Stomach smooth muscle (tissue), 2 donors: ENCODE measurements at regions not wholly inside any gene's neighbourhood (a gene's known extent, or its start where the extent isn't known, plus 50 kb on each side); places are given as distances from the start of the nearest gene placed in this dataset.
"Not testable (repeated sequence)": the region's sequence is repeated elsewhere in the genome, so short reads cannot be mapped to it uniquely, and the experiment has no call there.

Experiments used
- H3K27ac ChIP-seq: one replicate; pipeline ENCODE4 v1.7.0; 2013; ENCODE audit warnings: mild to moderate bottlenecking, low read length, inconsistent platforms
- H3K27me3 ChIP-seq, 2 donors: one replicate each; pipeline ENCODE4 v1.7.0; 2013; ENCODE audit warnings: low read length in 2 of 2; ENCODE audit not compliant: insufficient read depth in 2 of 2, control insufficient read depth in 1 of 2
- H3K36me3 ChIP-seq, 2 donors: one replicate each; pipeline ENCODE4 v1.7.0; 2013; ENCODE audit warnings: low read length in 2 of 2; ENCODE audit not compliant: control insufficient read depth in 2 of 2, insufficient read depth in 2 of 2
- H3K4me1 ChIP-seq: one replicate; pipeline ENCODE4 v1.7.0; 2013; ENCODE audit warnings: low read length; ENCODE audit not compliant: control insufficient read depth, insufficient read depth
- H3K4me3 ChIP-seq, 2 donors: one replicate each; pipeline ENCODE4 v1.7.0; 2013; ENCODE audit warnings: low read length in 2 of 2
- H3K9ac ChIP-seq, 2 donors: one replicate each; pipeline ENCODE4 v1.7.0; 2013; ENCODE audit warnings: low read length in 2 of 2, mild to moderate bottlenecking in 1 of 2
- H3K9me3 ChIP-seq, 2 donors: one replicate each; pipeline ENCODE4 v1.7.0; 2013; ENCODE audit warnings: low read length in 2 of 2; ENCODE audit not compliant: control insufficient read depth in 2 of 2
- donor health status: healthy.
- donor health status: Pancreatic carcinoma.

DNA sequence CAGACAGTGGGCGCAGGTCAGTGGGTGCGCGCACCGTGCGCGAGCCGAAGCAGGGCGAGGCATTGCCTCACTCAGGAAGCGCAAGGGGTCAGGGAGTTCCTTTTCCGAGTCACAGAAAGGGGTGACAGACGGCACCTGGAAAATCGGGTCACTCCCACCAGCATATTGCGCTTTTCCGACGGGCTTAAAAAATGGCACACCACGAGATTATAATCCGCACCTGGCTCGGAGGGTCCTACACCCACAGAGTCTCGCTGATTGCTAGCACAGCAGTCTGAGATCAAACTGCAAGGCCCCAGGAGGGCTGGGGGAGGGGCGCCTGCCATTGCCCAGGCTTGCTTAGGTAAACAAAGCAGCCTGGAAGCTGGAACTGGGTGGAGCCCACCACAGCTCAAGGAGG is 372.2 kb downstream of the NKX6-1 start:
- H3K9me3 ChIP-seq, H3K27ac ChIP-seq, H3K9ac ChIP-seq, H3K27me3 ChIP-seq, H3K36me3 ChIP-seq, H3K4me3 ChIP-seq, H3K4me1 ChIP-seq: not testable (repeated sequence)

GRCh38 chr4:84126061-84126787 is 372.9 kb downstream of the NKX6-1 start:
- H3K4me1 ChIP-seq: no peaks in the 10 kb centered on the region
- no peak overlapping the region for H3K4me3 ChIP-seq
- H3K27ac ChIP-seq: no peak overlapping the region
- no peak overlapping the region for H3K9ac ChIP-seq
- H3K36me3 ChIP-seq: no peaks in the 10 kb centered on the region
- no peaks in the 10 kb centered on the region for H3K9me3 ChIP-seq
- no peaks in the 10 kb centered on the region for H3K27me3 ChIP-seq

DNA sequence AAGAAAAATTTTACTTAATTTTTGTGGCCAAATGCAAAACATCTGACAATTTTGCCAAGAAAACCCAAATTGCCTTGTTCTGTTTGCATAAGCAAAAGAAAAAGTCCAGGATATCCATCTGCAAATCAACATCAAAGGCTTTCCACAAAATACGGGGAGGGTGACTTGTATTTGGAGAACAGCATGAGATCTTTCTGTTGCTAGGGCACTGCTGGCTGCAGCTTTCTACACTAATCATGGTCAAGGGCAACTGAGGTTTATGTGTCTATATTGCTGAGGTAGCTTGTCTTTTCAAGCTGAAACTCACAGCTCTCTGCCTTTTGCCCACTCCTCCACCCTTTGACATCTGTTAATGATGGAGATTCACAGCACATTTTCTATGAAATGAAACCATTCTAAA is 389.1 kb downstream of the NKX6-1 start:
- Histone ChIP-seq H3K27ac (no peak overlapping the region), H3K4me1 (no peaks in the 10 kb centered on the region), H3K4me3 (no peak overlapping the region), H3K36me3 (no peaks in the 10 kb centered on the region), H3K9ac (no peak overlapping the region), H3K27me3 (no peaks in the 10 kb centered on the region), H3K9me3 (no peaks in the 10 kb centered on the region)

DNA sequence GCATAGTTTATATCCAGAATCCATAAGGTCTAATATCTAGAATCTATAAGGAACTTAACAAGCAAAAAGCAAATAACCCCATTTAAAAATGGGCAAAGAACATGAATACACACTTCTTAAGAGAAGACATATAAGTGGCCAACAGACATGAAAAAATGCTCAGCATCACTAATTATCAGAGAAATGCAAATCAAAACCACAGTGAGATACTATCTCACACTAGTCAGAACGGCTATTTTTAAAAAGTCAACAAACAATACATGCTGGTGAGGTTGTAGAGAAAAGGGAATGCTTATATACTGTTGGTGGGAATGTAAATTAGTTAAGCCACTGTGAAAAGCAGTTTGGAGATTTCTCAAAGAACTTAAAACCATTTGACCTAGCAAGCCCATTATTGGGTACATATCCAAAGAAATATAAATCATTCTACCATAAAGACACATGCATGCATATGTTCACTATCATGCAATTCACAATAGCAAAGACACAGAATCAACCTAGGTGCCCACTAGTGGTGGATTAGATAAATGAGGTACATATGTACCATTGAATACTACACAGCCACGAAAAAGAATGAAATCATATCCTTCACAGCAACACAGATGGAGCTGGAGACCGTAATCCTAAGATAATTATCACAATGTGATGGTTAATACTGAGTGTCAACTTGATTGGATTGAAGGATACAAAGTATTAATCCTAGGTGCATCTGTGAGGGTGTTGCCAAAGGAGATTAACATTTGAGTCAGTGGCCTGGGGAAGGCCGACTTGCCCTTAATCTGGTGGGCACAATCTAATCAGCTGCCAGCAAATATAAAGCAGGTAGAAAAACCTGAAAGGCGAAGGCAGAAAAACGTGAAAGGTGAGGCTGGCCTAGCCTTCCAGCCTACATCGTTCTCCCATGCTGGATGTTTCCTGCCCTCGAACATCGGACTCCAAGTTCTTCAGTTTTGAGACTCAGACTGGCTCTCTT is 397.2 kb downstream of the NKX6-1 start:
- not testable (repeated sequence) for H3K9me3 ChIP-seq, H3K4me1 ChIP-seq, H3K9ac ChIP-seq, H3K27ac ChIP-seq, H3K27me3 ChIP-seq, H3K36me3 ChIP-seq, H3K4me3 ChIP-seq

DNA sequence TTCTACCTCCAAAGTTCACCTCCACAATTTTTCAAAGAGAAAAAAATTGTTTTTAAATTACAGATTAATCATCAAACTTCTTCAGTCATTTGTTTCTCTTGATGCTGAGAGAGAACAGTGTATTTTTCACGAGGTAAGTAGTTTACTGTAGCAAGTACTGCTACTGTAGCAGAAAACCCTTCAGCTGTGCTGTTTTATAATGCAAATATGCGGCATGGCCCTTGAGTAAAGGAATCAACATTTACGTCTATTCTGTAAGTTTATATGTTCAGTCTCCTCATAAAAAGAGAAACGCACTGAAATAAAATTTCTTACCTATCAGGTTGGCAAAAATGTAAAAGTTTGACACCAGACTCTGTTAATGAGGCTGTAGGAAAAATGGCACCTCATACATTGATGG is 399.0 kb downstream of the NKX6-1 start:
- Histone ChIP-seq H3K9ac (no peak overlapping the region), H3K27me3 (no peaks in the 10 kb centered on the region), H3K4me3 (no peak overlapping the region), H3K4me1 (no peaks in the 10 kb centered on the region), H3K27ac (no peak overlapping the region), H3K9me3 (no peaks in the 10 kb centered on the region), H3K36me3 (no peaks in the 10 kb centered on the region)

DNA sequence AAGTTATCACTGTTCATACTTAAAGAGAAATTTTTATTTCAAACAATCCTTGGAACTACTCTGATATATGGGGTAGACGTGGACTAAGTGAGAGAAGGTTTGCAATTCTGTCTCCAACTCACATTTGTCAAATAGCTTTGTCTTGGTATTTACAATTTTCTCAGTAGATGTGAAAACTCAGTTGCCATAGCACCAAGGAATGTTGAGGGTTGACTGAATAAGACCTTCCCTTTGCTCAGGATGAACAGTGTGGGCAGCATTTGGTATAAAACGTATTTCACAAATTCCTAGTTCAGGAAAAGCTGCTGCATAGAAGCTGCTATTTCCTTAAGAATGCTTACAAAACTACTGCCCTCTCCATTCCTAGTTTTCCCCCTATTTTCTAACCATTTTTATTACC is 399.5 kb downstream of the NKX6-1 start:
- Histone ChIP-seq H3K9me3 (no peaks in the 10 kb centered on the region), H3K9ac (no peak overlapping the region), H3K27ac (no peak overlapping the region), H3K4me1 (no peaks in the 10 kb centered on the region), H3K36me3 (no peaks in the 10 kb centered on the region), H3K4me3 (no peak overlapping the region), H3K27me3 (no peaks in the 10 kb centered on the region)

DNA sequence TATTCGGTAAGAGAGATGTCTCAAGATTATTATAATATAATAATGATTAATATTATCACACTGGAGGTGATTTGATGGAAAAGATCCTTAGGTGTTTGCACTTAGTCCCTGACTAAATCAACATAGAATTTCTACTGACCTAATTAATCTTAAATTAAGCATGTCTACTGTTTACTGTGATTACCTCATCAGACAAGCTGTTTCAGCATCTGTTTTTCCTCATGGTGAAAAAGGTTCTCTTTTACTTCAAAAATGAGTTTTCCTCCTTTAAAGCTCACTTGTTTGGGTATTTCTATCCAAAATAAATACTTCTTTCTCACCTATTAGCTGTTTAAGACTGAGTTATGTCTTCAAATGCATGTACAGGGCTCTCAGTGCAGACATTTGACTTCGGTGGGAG is 407.8 kb downstream of the NKX6-1 start:
- Histone ChIP-seq H3K4me1 (no peaks in the 10 kb centered on the region), H3K9me3 (no peaks in the 10 kb centered on the region), H3K27ac (no peak overlapping the region), H3K4me3 (no peak overlapping the region), H3K36me3 (no peaks in the 10 kb centered on the region), H3K9ac (no peak overlapping the region), H3K27me3 (no peaks in the 10 kb centered on the region)

GRCh38 chr4:84089652-84090437 is 409.2 kb downstream of the NKX6-1 start:
- no peaks in the 10 kb centered on the region for H3K4me1 ChIP-seq
- no peak overlapping the region for H3K9ac ChIP-seq
- H3K27ac ChIP-seq: no peak overlapping the region
- no peaks in the 10 kb centered on the region for H3K36me3 ChIP-seq
- no peak overlapping the region for H3K4me3 ChIP-seq
- no peaks in the 10 kb centered on the region for H3K27me3 ChIP-seq
- H3K9me3 ChIP-seq: no peaks in the 10 kb centered on the region

DNA sequence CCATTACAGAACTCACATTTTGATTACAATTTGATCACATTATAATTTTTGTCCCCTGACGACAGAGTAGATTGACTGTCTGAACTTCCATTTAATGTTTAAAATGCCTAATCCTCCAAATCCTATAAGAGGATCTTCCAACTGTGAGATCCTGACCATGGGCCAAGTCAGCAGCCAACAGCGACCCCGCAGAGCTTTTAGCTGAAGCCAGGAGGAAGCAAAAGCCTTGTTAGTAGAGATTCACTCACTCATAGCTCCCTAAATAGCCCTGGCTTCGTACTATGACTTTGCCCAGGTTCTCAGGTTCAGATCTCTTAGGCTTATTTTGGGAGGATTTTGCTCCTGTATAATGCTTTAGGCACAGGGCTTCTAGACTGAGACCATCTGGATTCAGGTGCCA is 413.1 kb downstream of the NKX6-1 start:
- no peaks in the 10 kb centered on the region for H3K9me3 ChIP-seq
- H3K36me3 ChIP-seq: no peaks in the 10 kb centered on the region
- no peak overlapping the region for H3K4me3 ChIP-seq
- no peak overlapping the region for H3K27ac ChIP-seq
- H3K27me3 ChIP-seq: no peaks in the 10 kb centered on the region
- no peak overlapping the region for H3K9ac ChIP-seq
- no peaks in the 10 kb centered on the region for H3K4me1 ChIP-seq

DNA sequence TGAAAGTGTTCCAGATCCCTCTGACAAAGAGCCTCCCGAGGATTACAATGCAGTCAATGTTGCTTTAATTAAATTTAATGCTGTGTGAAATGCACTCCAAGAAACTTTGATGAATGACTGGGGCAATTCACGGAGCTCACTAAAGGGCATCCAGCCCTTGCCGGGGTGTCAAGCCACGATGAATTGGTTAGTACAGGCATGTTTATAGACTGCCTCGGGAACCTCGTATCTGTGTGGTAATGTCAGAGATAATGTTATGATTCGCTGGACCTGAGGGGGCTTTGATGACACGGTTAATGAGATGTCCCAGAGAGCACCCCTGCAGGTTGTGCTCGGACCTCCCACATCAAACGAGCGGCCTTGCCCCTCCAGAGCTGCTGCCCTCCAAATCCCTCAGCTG is 428.8 kb downstream of the NKX6-1 start:
- Histone ChIP-seq H3K27me3 (no peaks in the 10 kb centered on the region), H3K9ac (no peak overlapping the region), H3K27ac (no peak overlapping the region), H3K36me3 (no peaks in the 10 kb centered on the region), H3K4me1 (no peaks in the 10 kb centered on the region), H3K9me3 (no peaks in the 10 kb centered on the region), H3K4me3 (no peak overlapping the region)
